ENCODE measurements at regions not wholly inside any gene's neighbourhood (a gene's known extent, or its start where the extent isn't known, plus 50 kb on each side); places are given as distances from the start of the nearest gene placed in this dataset.
A peak's percentile ranks its signal among the peaks of the same experiment; 100 is the strongest.

DNA sequence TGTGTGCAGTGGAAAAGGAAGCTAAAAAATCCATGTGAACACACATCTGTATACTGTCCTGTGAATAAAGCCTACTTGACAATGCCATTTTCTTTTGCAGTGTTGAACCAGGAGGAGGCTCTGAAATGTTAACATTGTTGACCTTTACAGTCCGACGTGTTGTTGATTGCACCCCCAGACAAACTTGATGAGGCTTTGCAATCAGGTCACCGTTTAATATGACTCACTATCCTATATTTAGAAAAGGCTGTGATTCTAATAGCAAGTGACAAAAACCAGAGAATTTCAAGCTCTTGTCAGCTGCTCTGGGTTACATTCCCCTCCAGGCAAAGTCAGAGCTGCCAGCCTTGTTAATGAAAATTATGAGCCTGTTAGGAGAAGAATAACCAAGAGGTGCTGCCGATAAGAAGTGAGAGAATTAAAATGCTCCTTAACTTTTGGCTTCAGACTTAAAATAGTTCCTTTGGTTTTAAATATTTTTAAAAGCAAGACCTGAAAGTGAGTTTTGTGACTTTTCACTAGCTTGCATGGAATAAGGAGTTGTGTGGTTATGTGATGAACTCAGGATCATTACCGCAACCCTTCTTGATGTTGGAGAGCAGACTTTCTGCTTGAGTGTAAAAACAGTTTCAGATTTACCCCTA lies 162.1 kb downstream of the QPCT start:
- no peak for DNase-seq (ENCODE audit: low read depth)
- H3K4me3 ChIP-seq (ENCODE audit: control insufficient read depth, low read depth, low read length) = no peak overlapping the region
- TF ChIP-seq CTCF (IDR thresholded peaks at IDR 0.05; ENCODE audit: control insufficient read depth, insufficient read depth, low read depth, low read length, missing control alignments) = no peak

DNA sequence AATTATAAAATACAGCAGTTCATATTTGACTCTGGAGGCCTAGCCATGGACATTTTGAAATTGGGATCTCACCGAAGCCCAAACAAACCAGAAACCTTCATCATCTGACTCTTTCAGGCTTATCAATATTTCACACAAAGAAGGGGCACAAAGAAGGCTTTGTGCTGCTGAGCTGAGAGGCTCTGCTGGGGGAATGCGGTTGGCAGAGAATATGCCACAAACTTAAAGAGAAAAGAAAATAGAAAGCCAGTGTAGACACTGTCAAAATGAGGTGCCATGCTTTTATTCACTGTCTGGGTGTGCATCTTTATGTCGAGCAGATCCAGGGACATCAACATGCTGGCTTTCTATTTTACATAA lies 162.6 kb downstream of the QPCT start:
- no peak overlapping the region for H3K4me3 ChIP-seq (ENCODE audit: control insufficient read depth, low read depth, low read length)
- no peak for DNase-seq (ENCODE audit: low read depth)
- TF ChIP-seq CTCF (IDR thresholded peaks at IDR 0.05; ENCODE audit: control insufficient read depth, insufficient read depth, low read depth, low read length, missing control alignments) = no peak

DNA sequence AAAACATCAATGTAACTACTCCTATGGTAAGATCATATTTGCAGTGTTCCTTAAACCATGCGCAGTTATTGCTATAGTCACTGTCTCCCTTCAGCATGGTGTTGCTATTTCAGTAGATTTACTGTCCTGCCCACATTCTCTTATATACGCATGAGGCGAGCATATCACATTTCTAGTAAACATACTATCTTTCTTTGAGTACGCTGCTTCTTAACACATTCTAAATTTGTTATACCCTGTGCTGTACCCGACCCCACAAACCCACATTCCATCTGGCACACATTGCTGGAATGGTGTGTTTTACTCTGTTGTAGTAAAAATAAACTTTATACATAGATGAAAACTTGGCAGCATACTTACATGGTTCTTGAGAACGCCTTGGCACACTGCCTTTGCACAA lies 163.3 kb downstream of the QPCT start:
- DNase-seq (ENCODE audit: low read depth) = no peak
- no peak overlapping the region for H3K4me3 ChIP-seq (ENCODE audit: control insufficient read depth, low read depth, low read length)
- TF ChIP-seq CTCF (IDR thresholded peaks at IDR 0.05; ENCODE audit: control insufficient read depth, insufficient read depth, low read depth, low read length, missing control alignments) = no peak

GRCh38 chr2:37512971-37513370 lies 158.5 kb downstream of the CDC42EP3 start:
- DNase-seq (ENCODE audit: low read depth) = no peak
- H3K4me3 ChIP-seq (ENCODE audit: control insufficient read depth, low read depth, low read length) = no peak overlapping the region
- TF ChIP-seq CTCF (IDR thresholded peaks at IDR 0.05; ENCODE audit: control insufficient read depth, insufficient read depth, low read depth, low read length, missing control alignments) = no peak

DNA sequence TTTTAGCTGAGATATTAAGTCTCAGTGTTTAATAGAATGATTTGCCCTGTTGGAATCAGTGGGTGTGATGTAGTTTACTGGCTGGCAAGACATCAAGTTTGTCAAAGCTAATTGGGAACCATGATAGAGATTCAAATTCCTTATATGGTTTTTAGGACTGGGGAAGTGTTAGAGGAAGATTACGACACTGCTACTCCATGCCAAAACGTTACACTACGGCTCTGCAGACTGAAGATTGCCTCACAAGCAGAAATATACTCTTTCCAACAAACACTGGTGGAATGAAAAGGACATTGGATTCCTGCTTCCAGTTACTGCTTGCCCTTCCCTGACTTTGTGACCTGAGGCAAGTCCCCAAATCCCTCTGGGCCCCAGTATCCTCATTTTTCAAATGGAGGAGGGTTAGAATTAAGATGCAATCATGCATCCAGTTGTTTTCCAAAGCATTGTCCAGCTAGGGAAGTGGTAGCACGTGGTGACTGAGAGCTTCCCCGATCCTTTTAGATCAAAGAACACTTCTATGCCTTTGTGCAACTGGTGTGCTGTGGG lies 147.6 kb downstream of the CDC42EP3 start:
- no peak overlapping the region for H3K4me3 ChIP-seq (ENCODE audit: control insufficient read depth, low read depth, low read length)
- TF ChIP-seq CTCF (IDR thresholded peaks at IDR 0.05; ENCODE audit: control insufficient read depth, insufficient read depth, low read depth, low read length, missing control alignments) = no peak
- peak; percentile 51 for DNase-seq (ENCODE audit: low read depth)

GRCh38 chr2:37526323-37526722 lies 145.1 kb downstream of the CDC42EP3 start:
- H3K4me3 ChIP-seq (ENCODE audit: control insufficient read depth, low read depth, low read length) = no peak overlapping the region
- no peak for TF ChIP-seq CTCF (IDR thresholded peaks at IDR 0.05; ENCODE audit: control insufficient read depth, insufficient read depth, low read depth, low read length, missing control alignments)
- no peak for DNase-seq (ENCODE audit: low read depth)
